HL-60 (cell line): ENCODE measurements at regions not wholly inside any gene's neighbourhood (a gene's known extent, or its start where the extent isn't known, plus 50 kb on each side); places are given as distances from the start of the nearest gene placed in this dataset.

Experiments used
- DNase-seq, 2 experiments: peaks; one replicate each; pipeline ENCODE4 v3.0.0-alpha.2; 2010 to 2020; ENCODE audit warnings: low read depth in 1 of 2, low spot score in 1 of 2
- H3K27ac ChIP-seq: fragments of 250-450 bp; sonication (Bioruptor Pico); replicated peaks from 2 replicates; pipeline ENCODE4 v1.5.1; 2020; ENCODE audit warnings: mild to moderate bottlenecking, moderate library complexity
- H3K27me3 ChIP-seq: fragments of 250-450 bp; sonication (Bioruptor Pico); 2 replicates; pipeline ENCODE4 v1.5.1; 2021; ENCODE audit warnings: mild to moderate bottlenecking, moderate library complexity; ENCODE audit not compliant: insufficient read depth, poor library complexity, severe bottlenecking
- H3K4me3 ChIP-seq: replicated peaks from 2 replicates; pipeline ENCODE4 v1.5.1; 2011; ENCODE audit warnings: mild to moderate bottlenecking, control low read depth, low read length; ENCODE audit not compliant: insufficient read depth
- GABPA ChIP-seq: IDR thresholded peaks from 2 replicates; pipeline ENCODE4 v1.6.1; 2012; ENCODE audit warnings: low read depth
- POLR2AphosphoS5 ChIP-seq: IDR thresholded peaks from 2 replicates; pipeline ENCODE4 v1.6.1; 2012; ENCODE audit warnings: low read depth
- REST ChIP-seq: IDR thresholded peaks from 2 replicates; pipeline ENCODE4 v1.6.1; 2012; ENCODE audit warnings: low read depth; ENCODE audit not compliant: insufficient replicate concordance
- SPI1 ChIP-seq: IDR thresholded peaks from 2 replicates; pipeline ENCODE4 v1.6.1; 2012; ENCODE audit warnings: low read depth, mild to moderate bottlenecking, borderline replicate concordance
- TF ChIP-seq, protein P1 (sequence below): IDR thresholded peaks from one replicate; pipeline ENCODE4 v1.5.1; 2011; ENCODE audit warnings: low read length, control low read depth, inconsistent platforms; ENCODE audit not compliant: insufficient read depth

DNA sequence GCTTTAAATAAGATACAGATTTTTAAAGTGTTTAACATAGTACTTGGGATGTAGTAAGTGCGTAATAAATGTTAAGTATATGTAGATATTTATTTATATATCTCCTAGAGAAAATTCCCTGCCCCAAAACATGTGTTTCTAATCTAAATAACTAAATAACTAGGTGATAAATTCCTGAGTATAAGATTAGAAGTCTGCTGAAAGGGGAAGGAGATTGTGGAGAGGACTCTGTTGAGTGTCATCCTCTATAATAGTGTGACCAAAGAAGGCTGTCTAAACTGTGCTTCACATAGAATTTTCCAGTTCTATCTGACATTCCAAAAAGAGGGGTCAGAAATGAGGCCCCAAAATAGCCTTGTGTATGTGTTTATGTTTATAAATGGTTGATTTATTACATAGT, 590.5 kb upstream of the ADAMTS5 start:
- no peaks in the 10 kb centered on the region for H3K27me3 ChIP-seq
- TF ChIP-seq REST (no peak), GABPA (no peak), SPI1 (no peak), POLR2AphosphoS5 (no peak)
- TF ChIP-seq, protein P1, sequence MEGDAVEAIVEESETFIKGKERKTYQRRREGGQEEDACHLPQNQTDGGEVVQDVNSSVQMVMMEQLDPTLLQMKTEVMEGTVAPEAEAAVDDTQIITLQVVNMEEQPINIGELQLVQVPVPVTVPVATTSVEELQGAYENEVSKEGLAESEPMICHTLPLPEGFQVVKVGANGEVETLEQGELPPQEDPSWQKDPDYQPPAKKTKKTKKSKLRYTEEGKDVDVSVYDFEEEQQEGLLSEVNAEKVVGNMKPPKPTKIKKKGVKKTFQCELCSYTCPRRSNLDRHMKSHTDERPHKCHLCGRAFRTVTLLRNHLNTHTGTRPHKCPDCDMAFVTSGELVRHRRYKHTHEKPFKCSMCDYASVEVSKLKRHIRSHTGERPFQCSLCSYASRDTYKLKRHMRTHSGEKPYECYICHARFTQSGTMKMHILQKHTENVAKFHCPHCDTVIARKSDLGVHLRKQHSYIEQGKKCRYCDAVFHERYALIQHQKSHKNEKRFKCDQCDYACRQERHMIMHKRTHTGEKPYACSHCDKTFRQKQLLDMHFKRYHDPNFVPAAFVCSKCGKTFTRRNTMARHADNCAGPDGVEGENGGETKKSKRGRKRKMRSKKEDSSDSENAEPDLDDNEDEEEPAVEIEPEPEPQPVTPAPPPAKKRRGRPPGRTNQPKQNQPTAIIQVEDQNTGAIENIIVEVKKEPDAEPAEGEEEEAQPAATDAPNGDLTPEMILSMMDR = no peak
- no peak overlapping the region for H3K4me3 ChIP-seq
- no peak overlapping the region for H3K27ac ChIP-seq
- DNase-seq = no peak

DNA sequence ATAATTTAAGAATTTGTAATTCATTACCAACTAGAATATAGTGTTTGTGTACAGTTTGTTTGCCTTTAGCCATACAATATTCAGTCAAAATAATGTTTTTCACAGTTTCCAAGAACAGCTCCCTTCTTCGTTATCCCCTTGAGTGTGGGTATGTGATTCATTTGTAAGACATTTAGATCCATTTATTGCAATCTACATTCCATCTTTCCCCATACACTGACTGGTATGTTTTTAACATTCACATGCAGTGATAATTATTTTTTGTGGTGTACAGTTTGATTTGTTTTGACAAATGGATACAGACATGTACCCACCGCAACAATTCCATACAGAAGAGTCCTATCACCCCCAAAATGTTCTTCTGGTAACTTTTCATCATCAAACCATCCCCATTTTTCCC, 589.1 kb upstream of the ADAMTS5 start:
- Histone ChIP-seq H3K27me3 (no peaks in the 10 kb centered on the region), H3K4me3 (no peak overlapping the region), H3K27ac (no peak overlapping the region)
- TF ChIP-seq REST (no peak), GABPA (no peak), SPI1 (no peak), POLR2AphosphoS5 (no peak)
- TF ChIP-seq, protein P1 = no peak
- DNase-seq = no peak

GRCh38 chr21:27550287-27550686, 583.4 kb upstream of the ADAMTS5 start:
- no peak overlapping the region for H3K4me3 ChIP-seq
- TF ChIP-seq POLR2AphosphoS5 (no peak), SPI1 (no peak), GABPA (no peak), REST (no peak)
- TF ChIP-seq, protein P1 = no peak
- H3K27me3 ChIP-seq = no peaks in the 10 kb centered on the region
- no peak for DNase-seq
- H3K27ac ChIP-seq = no peak overlapping the region
